Activated T-cell treated with anti-CD3 and anti-CD28 coated beads, Interleukin-2, amount 50 U/mL, for 4 hours (primary cell): ENCODE measurements at regions not wholly inside any gene's neighbourhood (a gene's known extent, or its start where the extent isn't known, plus 50 kb on each side); places are given as distances from the start of the nearest gene placed in this dataset.

Experiments
- ATAC-seq, 2 donors: fragments of 200-7000 bp; cut with Tn5 transposase; one replicate each; pipeline ENCODE4 v1.10.0; 2021
- DNase-seq: peaks from one replicate; pipeline ENCODE4 v3.0.0-alpha.2; 2020
- H3K27me3 Mint-ChIP-seq: one replicate; pipeline ENCODE4 v1.8.0; 2021; ENCODE audit warnings: low read depth, mixed read lengths
- H3K36me3 Mint-ChIP-seq: one replicate; pipeline ENCODE4 v1.8.0; 2022; ENCODE audit warnings: mixed read lengths; ENCODE audit not compliant: insufficient read depth
- H3K4me1 Mint-ChIP-seq: one replicate; pipeline ENCODE4 v1.8.0; 2021; ENCODE audit warnings: low read depth, mixed read lengths
- H3K4me3 Mint-ChIP-seq: one replicate; pipeline ENCODE4 v1.8.0; 2021; ENCODE audit warnings: mild to moderate bottlenecking, moderate library complexity, mixed read lengths
- H3K9me3 Mint-ChIP-seq: one replicate; pipeline ENCODE4 v1.8.0; 2021; ENCODE audit warnings: mixed read lengths

GRCh38 chr3:31241533-31241932 lies 291.2 kb upstream of the STT3B start:
- no peaks in the 10 kb centered on the region for H3K9me3 Mint-ChIP-seq
- H3K27me3 Mint-ChIP-seq, result no peaks in the 10 kb centered on the region
- H3K4me1 Mint-ChIP-seq, result peaks cover 27% of the 10 kb centered on the region
- DNase-seq (no peak), ATAC-seq (no peak)
- H3K4me3 Mint-ChIP-seq, result no peak overlapping the region
- H3K36me3 Mint-ChIP-seq, result no peaks in the 10 kb centered on the region

GRCh38 chr3:31242026-31242960 lies 290.4 kb upstream of the STT3B start:
- H3K4me1 Mint-ChIP-seq, result peaks cover 27% of the 10 kb centered on the region
- ATAC-seq, result peak; percentile 40 to 72
- no peak overlapping the region for H3K4me3 Mint-ChIP-seq
- no peak for DNase-seq
- no peaks in the 10 kb centered on the region for H3K36me3 Mint-ChIP-seq
- no peaks in the 10 kb centered on the region for H3K27me3 Mint-ChIP-seq
- H3K9me3 Mint-ChIP-seq, result no peaks in the 10 kb centered on the region

DNA sequence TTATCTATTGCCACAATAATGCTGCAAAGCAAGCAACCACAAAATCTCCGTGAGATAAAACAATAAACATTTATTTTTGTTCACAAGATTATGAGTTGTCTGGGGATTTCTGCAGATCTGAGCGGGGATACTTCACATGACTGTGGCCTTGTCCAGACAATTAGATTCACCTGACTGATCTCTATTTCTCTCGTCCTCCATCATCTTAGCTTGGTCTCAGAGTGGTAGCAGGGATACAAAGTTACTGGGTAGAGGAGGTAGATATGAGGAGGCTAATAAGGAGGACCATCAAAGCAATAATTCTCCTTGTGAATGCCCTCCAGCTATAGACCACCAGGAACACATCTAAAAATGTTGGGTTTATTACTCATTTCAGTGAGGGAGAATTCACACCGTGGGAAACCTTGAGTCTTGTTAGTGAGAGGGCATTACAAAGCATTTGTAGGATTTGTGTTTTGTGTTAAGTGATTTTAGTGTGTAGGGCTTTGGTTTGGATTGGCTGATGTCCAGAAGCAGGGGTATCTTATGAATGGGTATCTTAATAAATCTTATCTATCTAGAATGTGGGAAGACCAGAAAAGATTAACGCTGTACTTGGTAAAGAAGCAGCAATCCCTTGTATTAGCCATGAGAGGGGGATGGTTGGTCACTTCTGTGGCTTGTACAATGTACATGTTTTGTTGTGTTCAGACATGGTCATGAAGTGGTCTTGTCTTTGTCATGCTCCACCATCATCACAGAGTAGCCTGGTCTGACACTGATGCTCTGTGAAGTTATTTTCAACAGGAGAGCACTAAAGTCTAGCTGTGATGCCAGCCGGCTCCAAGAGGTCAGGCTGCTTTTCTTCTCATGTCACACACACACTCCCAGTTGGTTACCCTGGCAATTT lies 287.6 kb upstream of the STT3B start:
- no peaks in the 10 kb centered on the region for H3K9me3 Mint-ChIP-seq
- peaks cover 44% of the 10 kb centered on the region for H3K4me1 Mint-ChIP-seq

GRCh38 chr3:31246293-31247062 lies 286.2 kb upstream of the STT3B start:
- ATAC-seq, result no peak
- no peak for DNase-seq
- Mint-ChIP-seq H3K36me3 (peaks cover 1% of the 10 kb centered on the region), H3K27me3 (no peaks in the 10 kb centered on the region), H3K4me1 (peaks cover 44% of the 10 kb centered on the region), H3K4me3 (no peak overlapping the region), H3K9me3 (peaks cover 4% of the 10 kb centered on the region)

More for the DNA sequence above, 287.6 kb upstream of the STT3B start:
- Mint-ChIP-seq H3K36me3 (no peaks in the 10 kb centered on the region), H3K4me3 (no peak overlapping the region), H3K27me3 (no peaks in the 10 kb centered on the region)
- ATAC-seq (no peak), DNase-seq (no peak)

GRCh38 chr3:31247063-31247447 lies 285.7 kb upstream of the STT3B start:
- ATAC-seq (no peak), DNase-seq (no peak)
- peaks cover 4% of the 10 kb centered on the region for H3K9me3 Mint-ChIP-seq
- no peak overlapping the region for H3K4me3 Mint-ChIP-seq
- H3K36me3 Mint-ChIP-seq, result peaks cover 1% of the 10 kb centered on the region
- peaks cover 41% of the 10 kb centered on the region for H3K4me1 Mint-ChIP-seq
- H3K27me3 Mint-ChIP-seq, result no peaks in the 10 kb centered on the region

DNA sequence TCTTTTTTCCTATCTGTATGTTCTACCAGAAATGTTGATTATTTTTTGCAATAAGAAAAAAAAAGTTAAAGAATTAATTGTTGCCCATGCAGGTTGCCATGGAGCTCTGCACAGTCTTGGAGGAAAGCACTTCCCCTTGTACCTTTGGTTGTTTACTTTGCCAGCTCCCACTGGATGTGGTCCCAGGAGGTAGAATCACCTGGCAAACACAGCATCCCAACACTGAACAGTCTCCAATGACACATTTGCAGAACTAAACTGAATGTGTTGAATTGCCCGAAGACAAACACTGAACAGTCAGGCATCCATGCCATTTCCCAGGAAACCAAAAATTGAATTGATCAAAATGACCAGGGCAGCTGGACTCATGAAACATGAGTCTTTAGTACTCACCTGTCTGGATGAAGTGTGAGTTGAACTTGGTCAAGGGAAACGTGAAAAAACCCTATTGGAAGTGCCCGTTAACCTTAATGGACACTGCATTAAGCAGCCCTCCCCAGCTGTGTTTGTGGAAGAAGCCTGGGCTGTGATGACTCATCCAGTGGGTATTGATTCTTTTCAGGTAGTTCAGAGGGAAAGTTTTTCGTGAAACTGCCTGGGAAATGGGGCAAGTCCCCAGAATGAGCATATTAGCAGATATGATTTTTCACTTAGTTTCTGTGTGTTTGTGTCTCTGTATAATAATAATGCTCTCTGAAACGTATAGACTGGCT lies 284.7 kb upstream of the STT3B start:
- DNase-seq (no peak), ATAC-seq (no peak)
- peaks cover 1% of the 10 kb centered on the region for H3K36me3 Mint-ChIP-seq
- H3K9me3 Mint-ChIP-seq, result peaks cover 4% of the 10 kb centered on the region
- no peak overlapping the region for H3K4me3 Mint-ChIP-seq
- H3K27me3 Mint-ChIP-seq, result no peaks in the 10 kb centered on the region
- peaks cover 48% of the 10 kb centered on the region for H3K4me1 Mint-ChIP-seq

DNA sequence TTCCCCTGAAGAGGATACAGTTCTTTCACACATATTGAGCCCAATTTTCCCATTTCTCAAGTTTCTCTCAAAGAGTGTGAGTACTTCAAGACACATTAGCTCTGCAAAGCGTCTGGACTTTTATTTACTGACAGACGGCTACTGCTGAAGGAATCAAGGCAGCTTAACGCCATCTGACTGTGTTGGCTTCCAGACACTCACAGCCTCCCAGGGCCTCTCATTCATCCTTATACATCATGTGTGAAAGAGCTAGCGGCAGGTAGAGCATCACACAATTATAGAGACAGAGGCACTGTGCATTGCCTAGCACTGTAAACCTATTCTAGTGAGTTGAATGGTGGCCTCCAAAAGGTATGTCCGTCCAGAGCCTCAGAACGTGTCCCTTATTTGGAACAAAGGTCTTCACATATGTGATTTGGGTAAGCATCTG lies 284.1 kb upstream of the STT3B start:
- Mint-ChIP-seq H3K9me3 (peaks cover 6% of the 10 kb centered on the region), H3K27me3 (no peaks in the 10 kb centered on the region), H3K4me1 (peaks cover 53% of the 10 kb centered on the region), H3K36me3 (peaks cover 1% of the 10 kb centered on the region), H3K4me3 (no peak overlapping the region)
- DNase-seq (no peak), ATAC-seq (no peak)

GRCh38 chr3:31249545-31249944 lies 283.2 kb upstream of the STT3B start:
- H3K27me3 Mint-ChIP-seq, result no peaks in the 10 kb centered on the region
- peaks cover 7% of the 10 kb centered on the region for H3K9me3 Mint-ChIP-seq
- H3K36me3 Mint-ChIP-seq, result peaks cover 1% of the 10 kb centered on the region
- H3K4me3 Mint-ChIP-seq, result no peak overlapping the region
- H3K4me1 Mint-ChIP-seq, result peaks cover 63% of the 10 kb centered on the region
- no peak for ATAC-seq
- DNase-seq, result no peak

DNA sequence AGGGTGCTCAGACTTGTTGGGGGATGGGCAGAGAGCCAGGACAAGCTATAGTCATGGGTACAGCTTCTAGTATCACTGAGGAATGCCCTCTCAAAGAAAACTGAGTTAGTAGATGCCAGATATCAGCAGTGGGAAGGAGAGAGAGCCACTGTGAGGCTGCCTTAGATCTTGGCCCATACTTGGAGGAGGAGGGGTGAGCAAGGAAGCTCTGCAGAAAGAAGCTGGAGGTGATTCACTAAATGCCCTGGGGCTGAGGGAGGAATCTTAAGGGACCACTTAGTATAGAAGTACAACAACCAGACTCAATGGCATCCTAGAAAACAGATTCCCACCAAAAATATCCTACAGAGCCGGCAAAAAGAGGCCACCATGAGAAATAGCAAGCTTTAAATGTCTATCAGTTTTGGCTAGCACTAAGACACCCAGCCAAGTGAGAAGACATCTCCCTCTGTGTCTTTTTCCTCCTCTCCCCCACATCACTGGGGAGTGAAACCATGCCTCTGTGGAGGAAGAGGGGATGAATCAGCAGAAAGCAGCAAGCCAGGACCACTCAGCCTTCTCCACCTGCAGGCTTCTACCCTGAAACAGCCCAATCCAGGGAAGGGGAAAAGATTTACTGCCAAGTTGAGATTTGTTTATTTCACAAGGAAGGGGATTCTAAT lies 282.5 kb upstream of the STT3B start:
- Mint-ChIP-seq H3K36me3 (peaks cover 1% of the 10 kb centered on the region), H3K4me1 (peaks cover 65% of the 10 kb centered on the region), H3K4me3 (no peak overlapping the region), H3K9me3 (peaks cover 7% of the 10 kb centered on the region), H3K27me3 (no peaks in the 10 kb centered on the region)
- no peak for DNase-seq
- no peak for ATAC-seq

- peaks cover 65% of the 10 kb centered on the region for H3K4me1 Mint-ChIP-seq
- peaks cover 1% of the 10 kb centered on the region for H3K36me3 Mint-ChIP-seq
- no peaks in the 10 kb centered on the region for H3K27me3 Mint-ChIP-seq
- H3K9me3 Mint-ChIP-seq, result peaks cover 7% of the 10 kb centered on the region
- no peak for DNase-seq
- no peak for ATAC-seq
- no peak overlapping the region for H3K4me3 Mint-ChIP-seq
These were observed 281.6 kb upstream of the STT3B start for GRCh38 chr3:31251083-31251482.

DNA sequence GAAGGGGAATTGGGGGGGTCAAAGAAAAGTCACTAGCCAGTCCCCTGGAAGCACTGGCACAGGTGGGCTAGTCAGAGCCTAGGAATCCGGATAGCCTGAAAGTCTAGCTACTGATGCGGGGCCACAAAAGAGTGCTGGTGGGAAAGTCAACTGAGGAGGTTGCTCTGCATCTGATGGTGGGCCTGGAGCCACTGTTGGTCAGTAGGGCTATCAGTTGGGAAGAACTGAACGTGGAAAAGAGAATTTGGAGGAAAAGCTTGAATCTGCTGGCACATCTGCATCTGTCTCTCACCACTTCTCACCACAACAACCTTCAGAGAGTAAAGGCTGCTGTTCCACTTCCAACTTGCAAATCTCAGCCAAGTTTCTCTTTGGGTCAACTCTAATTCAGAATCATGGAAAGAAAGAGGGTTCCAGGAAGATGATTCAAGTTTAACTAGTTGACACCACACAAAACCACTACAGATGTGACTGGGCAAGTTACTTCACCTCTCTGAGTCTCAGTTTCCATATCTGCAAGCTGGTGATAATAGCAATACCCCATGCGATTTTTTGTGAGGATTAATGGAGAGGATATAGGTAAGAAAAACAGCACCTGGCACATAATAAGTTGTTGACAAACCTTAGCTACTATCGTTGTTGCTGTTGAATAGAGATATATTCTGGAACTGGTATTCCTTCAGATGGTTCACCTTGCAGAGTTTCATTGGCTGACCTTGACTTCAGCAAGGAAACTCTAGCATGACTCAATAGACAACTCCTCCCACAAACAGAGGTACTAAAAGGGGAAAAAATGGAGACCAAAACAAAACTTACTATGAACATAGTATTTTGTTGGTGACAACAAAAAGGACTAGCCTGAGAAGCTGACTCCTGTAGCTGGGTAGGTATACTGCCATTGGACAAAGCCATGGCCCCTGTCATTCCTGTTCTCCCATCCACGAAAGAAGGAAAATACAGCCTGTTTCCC lies 280.2 kb upstream of the STT3B start:
- Mint-ChIP-seq H3K4me1 (peaks cover 65% of the 10 kb centered on the region), H3K9me3 (peaks cover 10% of the 10 kb centered on the region), H3K36me3 (peaks cover 1% of the 10 kb centered on the region), H3K27me3 (no peaks in the 10 kb centered on the region), H3K4me3 (no peak overlapping the region)
- ATAC-seq, result peak; percentile 73 to 75
- DNase-seq, result no peak

- no peak for DNase-seq
- H3K36me3 Mint-ChIP-seq, result peaks cover 3% of the 10 kb centered on the region
- H3K4me1 Mint-ChIP-seq, result peaks cover 55% of the 10 kb centered on the region
- peak; percentile 45 to 54 for ATAC-seq
- H3K4me3 Mint-ChIP-seq, result no peak overlapping the region
- no peaks in the 10 kb centered on the region for H3K27me3 Mint-ChIP-seq
- H3K9me3 Mint-ChIP-seq, result peaks cover 10% of the 10 kb centered on the region
These were observed 278.9 kb upstream of the STT3B start for GRCh38 chr3:31253782-31254181.
